D341Med (cell line): ENCODE measurements at regions not wholly inside any gene's neighbourhood (a gene's known extent, or its start where the extent isn't known, plus 50 kb on each side); places are given as distances from the start of the nearest gene placed in this dataset.
"Not testable (repeated sequence)": the region's sequence is repeated elsewhere in the genome, so short reads cannot be mapped to it uniquely, and the experiment has no call there.

ENCODE experiments used
- DNase-seq: peaks from one replicate; pipeline ENCODE4 v3.0.0; 2012; ENCODE audit warnings: low spot score

- no peak for DNase-seq
Observed at GRCh38 chr1:60850084-60850483, 232.3 kb upstream of the NFIA start.

GRCh38 chr1:60849401-60849800 is 233.0 kb upstream of the NFIA start:
- DNase-seq: no peak

GRCh38 chr1:60848583-60849188 is 233.7 kb upstream of the NFIA start:
- no peak for DNase-seq

GRCh38 chr1:60847855-60848582 is 234.3 kb upstream of the NFIA start:
- no peak for DNase-seq

GRCh38 chr1:60847391-60847790 is 235.0 kb upstream of the NFIA start:
- no peak for DNase-seq

GRCh38 chr1:60845659-60846058 is 236.7 kb upstream of the NFIA start:
- DNase-seq: not testable (repeated sequence)

GRCh38 chr1:60842304-60842703 is 240.1 kb upstream of the NFIA start:
- no peak for DNase-seq

GRCh38 chr1:60841116-60842046 is 241.0 kb upstream of the NFIA start:
- DNase-seq: no peak

- not testable (repeated sequence) for DNase-seq
Observed at GRCh38 chr1:60840476-60840875, 241.9 kb upstream of the NFIA start.

- no peak for DNase-seq
Observed at GRCh38 chr1:60835649-60836048, 246.7 kb upstream of the NFIA start.

GRCh38 chr1:60833173-60833572 is 249.2 kb upstream of the NFIA start:
- no peak for DNase-seq

- no peak for DNase-seq
Observed at GRCh38 chr1:60832367-60832766, 250.0 kb upstream of the NFIA start.

GRCh38 chr1:60831780-60832179 is 250.6 kb upstream of the NFIA start:
- DNase-seq: no peak

GRCh38 chr1:60828944-60829343 is 253.4 kb upstream of the NFIA start:
- no peak for DNase-seq

GRCh38 chr1:60826320-60827094 is 255.9 kb upstream of the NFIA start:
- DNase-seq: no peak

- DNase-seq: no peak
Observed at GRCh38 chr1:60825593-60825992, 256.8 kb upstream of the NFIA start.

GRCh38 chr1:60823151-60823550 is 259.2 kb upstream of the NFIA start:
- DNase-seq: no peak

GRCh38 chr1:60822252-60822651 is 260.1 kb upstream of the NFIA start:
- DNase-seq: no peak

GRCh38 chr1:60821156-60821555 is 261.2 kb upstream of the NFIA start:
- no peak for DNase-seq

- DNase-seq: no peak
Observed at GRCh38 chr1:60818969-60819701, 263.2 kb upstream of the NFIA start.

- no peak for DNase-seq
Observed at GRCh38 chr1:60813071-60813470, 269.3 kb upstream of the NFIA start.
